ENCODE measurements at regions not wholly inside any gene's neighbourhood (a gene's known extent, or its start where the extent isn't known, plus 50 kb on each side); places are given as distances from the start of the nearest gene placed in this dataset.

- TF ChIP-seq RNF2 (IDR thresholded peaks at IDR 0.05; ENCODE audit: borderline replicate concordance, low read depth, low read length, missing control alignments, poor library complexity, severe bottlenecking) (no peak), CHD2 (IDR thresholded peaks at IDR 0.05; ENCODE audit: low read length) (no peak), CREB1 (IDR thresholded peaks at IDR 0.05) (no peak)
Observed at GRCh38 chr4:38400946-38401345, 263.1 kb upstream of the KLF3 start (continued).
